CD4-positive, alpha-beta T cell (primary cell): ENCODE measurements at regions not wholly inside any gene's neighbourhood (a gene's known extent, or its start where the extent isn't known, plus 50 kb on each side); places are given as distances from the start of the nearest gene placed in this dataset.

Source experiments
- ATAC-seq: fragments of 200-7000 bp; cut with Tn5 transposase; one replicate; pipeline ENCODE4 v1.10.0; 2022; ENCODE audit warnings: mild to moderate bottlenecking; ENCODE audit not compliant: poor library complexity
- CTCF ChIA-PET: fragments of 350-600 bp; sonication (Branson Sonifier 250); formaldehyde crosslinking; loops from one replicate; lab custom pipeline; 2021; ENCODE audit warnings: antibody characterized with exemption, inconsistent platforms; lab: Charles Lee
- POLR2A ChIA-PET: fragments of 350-600 bp; sonication (Branson Sonifier 250); formaldehyde crosslinking; loops from one replicate; lab custom pipeline; 2021; ENCODE audit warnings: antibody characterized with exemption, inconsistent platforms; lab: Charles Lee
- DNase-seq, 14 experiments: peaks; one replicate each; pipeline ENCODE4 v3.0.0-alpha.2; 2013 to 2020; ENCODE audit warnings: mixed read lengths in 2 of 14
- H3K27ac ChIP-seq, 2 donors: one replicate each; pipeline versions ENCODE4 v1.5.1 to v1.7.0; 2013; ENCODE audit warnings: low read length in 2 of 2, low read depth in 1 of 2, mild to moderate bottlenecking in 1 of 2
- H3K27me3 ChIP-seq, 2 experiments: 1 replicate in 1 of 2; 2 replicates in 1 of 2; pipeline versions ENCODE4 v1.6.1 to v1.7.0; 2013; ENCODE audit warnings: low read length in 2 of 2, control low read depth in 1 of 2, mild to moderate bottlenecking in 1 of 2, moderate library complexity in 1 of 2; ENCODE audit not compliant: insufficient read depth in 2 of 2, control insufficient read depth in 1 of 2
- H3K36me3 ChIP-seq: one replicate; pipeline ENCODE4 v1.6.1; 2013; ENCODE audit warnings: low read length, control low read depth; ENCODE audit not compliant: insufficient read depth
- H3K4me1 ChIP-seq: one replicate; pipeline ENCODE4 v1.6.1; 2013; ENCODE audit warnings: low read length, control low read depth; ENCODE audit not compliant: insufficient read depth
- H3K4me3 ChIP-seq: one replicate; pipeline ENCODE4 v1.5.1; 2013; ENCODE audit warnings: mild to moderate bottlenecking, low read length, moderate library complexity
- H3K9me3 ChIP-seq, 2 experiments: 1 replicate in 1 of 2; 2 replicates in 1 of 2; pipeline versions ENCODE4 v1.6.1 to v1.7.0; 2013; ENCODE audit warnings: low read length in 2 of 2, mild to moderate bottlenecking in 2 of 2, control low read depth in 1 of 2, moderate library complexity in 1 of 2; ENCODE audit not compliant: control insufficient read depth in 1 of 2, insufficient read depth in 1 of 2
- H3K27ac Mint-ChIP-seq: one replicate; pipeline ENCODE4 v1.8.0; 2020; ENCODE audit warnings: mixed read lengths
- H3K27me3 Mint-ChIP-seq: one replicate; pipeline ENCODE4 v1.8.0; 2021; ENCODE audit warnings: mixed read lengths
- H3K36me3 Mint-ChIP-seq: one replicate; pipeline ENCODE4 v1.8.0; 2021; ENCODE audit warnings: low read depth, mixed read lengths
- H3K4me1 Mint-ChIP-seq: one replicate; pipeline ENCODE4 v1.8.0; 2021; ENCODE audit warnings: low read depth, mixed read lengths
- H3K4me3 Mint-ChIP-seq: one replicate; pipeline ENCODE4 v1.8.0; 2020; ENCODE audit warnings: mild to moderate bottlenecking, mixed read lengths
- H3K9me3 Mint-ChIP-seq: one replicate; pipeline ENCODE4 v1.8.0; 2020; ENCODE audit warnings: mixed read lengths
- CTCF ChIP-seq: fragments of 200-600 bp; IDR thresholded peaks from one replicate; pipeline ENCODE4 v1.8.0; 2022; ENCODE audit warnings: antibody characterized with exemption, mild to moderate bottlenecking
- intact Hi-C, 2 experiments: fragments of 100-400 bp; cut with DNase I in 1 of 2; cut with micrococcal nuclease in 1 of 2; formaldehyde crosslinking; loops; one replicate each; pipeline versions ENCODE4 v1.15.1 to v1.9.0; 2023 to 2025; cut with DNase I, micrococcal nuclease

DNA sequence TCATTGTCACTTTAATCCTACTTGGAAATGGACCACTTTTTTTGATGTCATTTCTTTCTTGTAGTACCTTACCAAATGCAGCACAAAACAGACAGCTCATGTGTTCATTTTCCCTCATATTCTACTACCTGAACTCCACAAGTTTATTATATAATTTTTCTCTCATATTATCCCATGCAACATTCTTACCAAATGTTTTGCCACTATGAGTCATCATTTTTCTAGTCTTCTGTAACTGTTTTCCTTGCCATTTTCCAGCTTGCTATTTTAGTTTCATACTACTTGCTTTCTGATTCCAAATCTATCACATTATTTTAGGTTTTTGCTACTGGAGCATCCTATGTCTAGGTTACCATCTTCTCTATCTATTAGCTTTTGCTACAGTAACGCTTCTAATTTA is 332.7 kb downstream of the ZFHX3 start:
- ATAC-seq (no peak), DNase-seq (no peak)
- Histone ChIP-seq H3K4me3 (no peak overlapping the region), H3K4me1 (no peaks in the 10 kb centered on the region), H3K9me3 (peaks cover 5 to 20% of the 10 kb centered on the region in 2 experiments), H3K36me3 (no peaks in the 10 kb centered on the region), H3K27me3 (no peaks in the 10 kb centered on the region), H3K27ac (no peak overlapping the region)
- H3K4me1 Mint-ChIP-seq = no peaks in the 10 kb centered on the region
- H3K27ac Mint-ChIP-seq = no peak overlapping the region
- peaks cover 21% of the 10 kb centered on the region for H3K9me3 Mint-ChIP-seq
- no peak overlapping the region for H3K4me3 Mint-ChIP-seq
- POLR2A ChIA-PET = no interaction called here
- no peak for TF ChIP-seq CTCF
- CTCF ChIA-PET = no interaction called here
- no peaks in the 10 kb centered on the region for H3K27me3 Mint-ChIP-seq
- peaks cover 52% of the 10 kb centered on the region for H3K36me3 Mint-ChIP-seq
- intact Hi-C loops = no loop called here

GRCh38 chr16:72711823-72712222 is 336.1 kb downstream of the ZFHX3 start:
- no peak for TF ChIP-seq CTCF
- peaks cover 11 to 26% of the 10 kb centered on the region in 2 experiments for H3K9me3 ChIP-seq
- intact Hi-C loops = no loop called here
- no peak overlapping the region for H3K27ac ChIP-seq
- H3K36me3 ChIP-seq = no peaks in the 10 kb centered on the region
- no peak overlapping the region for H3K27ac Mint-ChIP-seq
- DNase-seq (no peak), ATAC-seq (no peak)
- no peak overlapping the region for H3K4me3 Mint-ChIP-seq
- no peaks in the 10 kb centered on the region for H3K4me1 Mint-ChIP-seq
- no peak overlapping the region for H3K4me3 ChIP-seq
- H3K36me3 Mint-ChIP-seq = peaks cover 52% of the 10 kb centered on the region
- H3K27me3 ChIP-seq = no peaks in the 10 kb centered on the region
- POLR2A ChIA-PET = no interaction called here
- no peaks in the 10 kb centered on the region for H3K4me1 ChIP-seq
- no peaks in the 10 kb centered on the region for H3K27me3 Mint-ChIP-seq
- peaks cover 26% of the 10 kb centered on the region for H3K9me3 Mint-ChIP-seq
- CTCF ChIA-PET = no interaction called here

- Histone ChIP-seq H3K4me3 (no peak overlapping the region), H3K27ac (no peak overlapping the region), H3K9me3 (peaks cover 11 to 12% of the 10 kb centered on the region in 2 experiments), H3K36me3 (no peaks in the 10 kb centered on the region), H3K4me1 (no peaks in the 10 kb centered on the region), H3K27me3 (no peaks in the 10 kb centered on the region)
- ATAC-seq = no peak
- TF ChIP-seq CTCF = no peak
- DNase-seq = no peak
- intact Hi-C loops = no loop called here
- Mint-ChIP-seq H3K36me3 (peaks cover 1% of the 10 kb centered on the region), H3K27ac (no peak overlapping the region), H3K4me1 (no peaks in the 10 kb centered on the region), H3K4me3 (no peak overlapping the region), H3K9me3 (peaks cover 6% of the 10 kb centered on the region), H3K27me3 (peaks cover 5% of the 10 kb centered on the region)
- POLR2A ChIA-PET = no interaction called here
- CTCF ChIA-PET = no interaction called here
Observed at GRCh38 chr16:72705801-72706200, 342.1 kb downstream of the ZFHX3 start.
